Endothelial cell of umbilical vein (primary cell): ENCODE measurements at regions not wholly inside any gene's neighbourhood (a gene's known extent, or its start where the extent isn't known, plus 50 kb on each side); places are given as distances from the start of the nearest gene placed in this dataset.

Source experiments
- BruUV-seq: library from RNA; stranded (reverse); fragments of 400-500 nt; replicated peaks from 2 replicates; lab custom pipeline; 2021; lab: Mats Ljungman, UMichigan
- CTCF ChIA-PET: fragments of 300-600, 350-600 bp; sonication (Branson Sonifier 250); formaldehyde crosslinking; loops from one replicate; lab custom pipeline; 2021; ENCODE audit warnings: antibody characterized with exemption, inconsistent platforms; lab: Charles Lee
- POLR2A ChIA-PET: fragments of 300-600, 350-600 bp; sonication (Branson Sonifier 250); formaldehyde crosslinking; loops from one replicate; lab custom pipeline; 2021; ENCODE audit warnings: antibody characterized with exemption, inconsistent platforms; lab: Charles Lee
- DNase-seq: peaks from one replicate; pipeline ENCODE4 v3.0.0-alpha.2; 2011; ENCODE audit warnings: low read depth, low spot score
- FAIRE-seq: peaks from 2 replicates; lab custom pipeline; 2011; peaks lifted over from hg19 to GRCh38; lab: Jason Lieb, UNC
- H2AFZ ChIP-seq: 2 replicates; pipeline ENCODE4 v1.6.0; 2012; ENCODE audit warnings: low read depth, low read length, control low read depth, inconsistent platforms
- H3K27ac ChIP-seq: 2 replicates; pipeline ENCODE4 v1.5.1; 2011; ENCODE audit warnings: low read depth, mild to moderate bottlenecking, control low read depth, low read length, moderate library complexity; ENCODE audit not compliant: insufficient read depth
- H3K27me3 ChIP-seq, 2 experiments: 2 replicates each; pipeline versions ENCODE4 v1.6.0 to v1.6.1; 2011; ENCODE audit warnings: low read length in 2 of 2, mixed read lengths in 1 of 2; ENCODE audit not compliant: control insufficient read depth in 2 of 2, insufficient read depth in 2 of 2
- H3K36me3 ChIP-seq, 2 experiments: 2 replicates in 1 of 2; 3 replicates in 1 of 2; pipeline ENCODE4 v1.5.1; 2011; ENCODE audit warnings: low read length in 2 of 2, mild to moderate bottlenecking in 1 of 2, moderate library complexity in 1 of 2; ENCODE audit not compliant: control insufficient read depth in 2 of 2, insufficient read depth in 2 of 2; ENCODE audit errors: extremely low read depth in 1 of 2
- H3K4me1 ChIP-seq: 3 replicates; pipeline ENCODE4 v1.5.1; 2011; ENCODE audit warnings: mild to moderate bottlenecking, low read length; ENCODE audit not compliant: control insufficient read depth, insufficient read depth; ENCODE audit errors: extremely low read depth
- H3K4me2 ChIP-seq: 2 replicates; pipeline ENCODE4 v1.6.1; 2011; ENCODE audit warnings: low read length, control low read depth, mixed read lengths; ENCODE audit not compliant: insufficient read depth
- H3K4me3 ChIP-seq, 3 experiments: fragments of 200-600 bp in 1 of 3; sonication (generic), shearing (Covaris generic) in 1 of 3; replicated peaks in 1 of 3; 2 replicates each; pipeline ENCODE4 v1.5.1; 2011 to 2016; ENCODE audit warnings: control low read depth in 3 of 3, low read length in 3 of 3, mild to moderate bottlenecking in 2 of 3, inconsistent platforms in 1 of 3, low read depth in 1 of 3, moderate library complexity in 1 of 3; ENCODE audit not compliant: insufficient read depth in 1 of 3
- H3K79me2 ChIP-seq: 2 replicates; pipeline ENCODE4 v1.6.0; 2012; ENCODE audit warnings: low read length, inconsistent platforms; ENCODE audit not compliant: control insufficient read depth, insufficient read depth
- H3K9ac ChIP-seq: replicated peaks from 2 replicates; pipeline ENCODE3; 2011; ENCODE audit warnings: low read length, control low read depth; ENCODE audit not compliant: insufficient read depth; ENCODE audit errors: extremely low read depth
- H3K9me1 ChIP-seq: replicated peaks from 3 replicates; pipeline ENCODE4 v1.6.0; 2011; ENCODE audit warnings: mild to moderate bottlenecking, low read length; ENCODE audit not compliant: control insufficient read depth, insufficient read depth; ENCODE audit errors: extremely low read depth
- H3K9me3 ChIP-seq: replicated peaks from 2 replicates; pipeline ENCODE4 v1.5.1; 2012; ENCODE audit warnings: low read length, inconsistent platforms; ENCODE audit not compliant: control insufficient read depth, insufficient read depth
- H4K20me1 ChIP-seq: replicated peaks from 2 replicates; pipeline ENCODE3; 2011; ENCODE audit warnings: mild to moderate bottlenecking, low read length; ENCODE audit not compliant: control insufficient read depth, insufficient read depth; ENCODE audit errors: extremely low read depth
- EZH2 ChIP-seq: IDR thresholded peaks from 2 replicates; pipeline ENCODE4 v1.6.1; 2012; ENCODE audit warnings: borderline replicate concordance, low read depth, mild to moderate bottlenecking, moderate library complexity, low read length, inconsistent platforms; ENCODE audit not compliant: severe bottlenecking
- FOS ChIP-seq: IDR thresholded peaks from 2 replicates; pipeline ENCODE4 v1.6.1; 2011; ENCODE audit warnings: mild to moderate bottlenecking, low read length, moderate library complexity, borderline replicate concordance; ENCODE audit not compliant: insufficient read depth
- GATA2 ChIP-seq: IDR thresholded peaks from 2 replicates; pipeline ENCODE4 v1.7.0; 2011; ENCODE audit warnings: low read depth, mild to moderate bottlenecking, moderate library complexity, mixed read lengths, low read length; ENCODE audit not compliant: insufficient read length, insufficient read depth
- JUN ChIP-seq: IDR thresholded peaks from 2 replicates; pipeline ENCODE4 v1.6.1; 2011; ENCODE audit warnings: borderline replicate concordance, low read depth; ENCODE audit not compliant: insufficient read length, insufficient read depth
- MYC ChIP-seq: IDR thresholded peaks from one replicate; pipeline ENCODE4 v1.6.1; 2011; ENCODE audit warnings: mild to moderate bottlenecking, low read depth, low read length
- POLR2A ChIP-seq: IDR thresholded peaks from 2 replicates; pipeline ENCODE4 v1.6.1; 2012; ENCODE audit warnings: low read depth, mild to moderate bottlenecking, control low read depth, low read length
- POLR2AphosphoS5 ChIP-seq: IDR thresholded peaks from 2 replicates; pipeline ENCODE4 v1.6.1; 2012; ENCODE audit warnings: low read depth, mild to moderate bottlenecking, control low read depth, low read length, moderate library complexity; ENCODE audit not compliant: insufficient read depth
- dilution Hi-C: fragments of 300-500 bp; cut with MboI; formaldehyde crosslinking; loops from one replicate; pipeline ENCODE4 v1.15.0; 2019; ENCODE audit warnings: low sequenced_read_pairs; ENCODE audit not compliant: extremely low pct_ligation_motif_present
- intact Hi-C: fragments of 100-400 bp; cut with micrococcal nuclease; formaldehyde crosslinking; loops from one replicate; pipeline ENCODE4 v1.10.0; 2022
- TF ChIP-seq, protein P1 (sequence below), 2 donors: IDR thresholded peaks; 1 replicate in 1 of 2; 2 replicates in 1 of 2; pipeline ENCODE4 v1.5.1; 2011; ENCODE audit warnings: low read length in 2 of 2, mild to moderate bottlenecking in 2 of 2, moderate library complexity in 2 of 2, control low read depth in 1 of 2, inconsistent platforms in 1 of 2, low read depth in 1 of 2; ENCODE audit not compliant: insufficient read depth in 1 of 2; ENCODE audit errors: extremely low read depth in 1 of 2

DNA sequence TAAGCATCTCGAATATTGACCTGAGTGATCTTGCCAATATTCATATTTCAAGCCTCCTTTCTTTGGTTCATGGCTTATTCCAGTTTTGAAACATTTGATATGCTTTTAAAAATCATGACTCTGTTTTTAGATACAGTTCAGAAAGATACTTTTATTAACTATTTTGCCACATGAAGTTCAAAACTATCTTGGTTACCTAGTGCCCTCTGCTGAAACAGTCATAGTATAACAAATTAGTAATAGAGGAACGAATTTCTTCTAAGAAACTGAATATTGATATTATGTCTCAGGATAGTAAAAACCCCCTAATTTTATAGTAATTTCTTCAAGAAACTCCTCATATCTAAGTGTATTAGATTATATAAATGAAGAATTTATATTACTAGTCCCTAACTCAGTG is 52.6 kb upstream of the RC3H1 start:
- DNase-seq (peak; percentile 33), FAIRE-seq (peak; percentile 54)
- intact Hi-C loops, result loop anchor here (1.0 to 10.0 kb wide), 3 partner anchors 140 to 1329 kb away; no protein-coding TSS in a partner anchor
- no peaks in the 10 kb centered on the region for H3K9me3 ChIP-seq
- H4K20me1 ChIP-seq, result no peaks in the 10 kb centered on the region
- dilution Hi-C loops, result no loop called here
- H3K36me3 ChIP-seq, result no peaks in the 10 kb centered on the region
- ChIA-PET CTCF (interaction anchor here (0.9 to 1.5 kb wide), 2 partner anchors 143 to 654 kb away, joined by 3 read pairs; no protein-coding TSS in a partner anchor), POLR2A (no interaction called here)
- H3K9ac ChIP-seq, result no peak overlapping the region
- no peaks in the 10 kb centered on the region for H3K9me1 ChIP-seq
- no peak overlapping the region for H3K4me2 ChIP-seq
- H3K4me1 ChIP-seq, result no peaks in the 10 kb centered on the region
- no peak overlapping the region for H3K4me3 ChIP-seq
- H3K79me2 ChIP-seq, result no peaks in the 10 kb centered on the region
- no TSS peak for BruUV-seq
- peaks cover 2 to 3% of the 10 kb centered on the region in 2 experiments for H3K27me3 ChIP-seq
- H2AFZ ChIP-seq, result no peak overlapping the region
- TF ChIP-seq, protein P1, sequence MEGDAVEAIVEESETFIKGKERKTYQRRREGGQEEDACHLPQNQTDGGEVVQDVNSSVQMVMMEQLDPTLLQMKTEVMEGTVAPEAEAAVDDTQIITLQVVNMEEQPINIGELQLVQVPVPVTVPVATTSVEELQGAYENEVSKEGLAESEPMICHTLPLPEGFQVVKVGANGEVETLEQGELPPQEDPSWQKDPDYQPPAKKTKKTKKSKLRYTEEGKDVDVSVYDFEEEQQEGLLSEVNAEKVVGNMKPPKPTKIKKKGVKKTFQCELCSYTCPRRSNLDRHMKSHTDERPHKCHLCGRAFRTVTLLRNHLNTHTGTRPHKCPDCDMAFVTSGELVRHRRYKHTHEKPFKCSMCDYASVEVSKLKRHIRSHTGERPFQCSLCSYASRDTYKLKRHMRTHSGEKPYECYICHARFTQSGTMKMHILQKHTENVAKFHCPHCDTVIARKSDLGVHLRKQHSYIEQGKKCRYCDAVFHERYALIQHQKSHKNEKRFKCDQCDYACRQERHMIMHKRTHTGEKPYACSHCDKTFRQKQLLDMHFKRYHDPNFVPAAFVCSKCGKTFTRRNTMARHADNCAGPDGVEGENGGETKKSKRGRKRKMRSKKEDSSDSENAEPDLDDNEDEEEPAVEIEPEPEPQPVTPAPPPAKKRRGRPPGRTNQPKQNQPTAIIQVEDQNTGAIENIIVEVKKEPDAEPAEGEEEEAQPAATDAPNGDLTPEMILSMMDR (IDR thresholded peaks at IDR 0.05; ENCODE audit: extremely low read depth in 1 of 2, insufficient read depth in 1 of 2, low read depth in 1 of 2, low read length in 2 of 2), result peak; percentile 2 to 10
- no peak for TF ChIP-seq MYC
- no peak overlapping the region for H3K27ac ChIP-seq

DNA sequence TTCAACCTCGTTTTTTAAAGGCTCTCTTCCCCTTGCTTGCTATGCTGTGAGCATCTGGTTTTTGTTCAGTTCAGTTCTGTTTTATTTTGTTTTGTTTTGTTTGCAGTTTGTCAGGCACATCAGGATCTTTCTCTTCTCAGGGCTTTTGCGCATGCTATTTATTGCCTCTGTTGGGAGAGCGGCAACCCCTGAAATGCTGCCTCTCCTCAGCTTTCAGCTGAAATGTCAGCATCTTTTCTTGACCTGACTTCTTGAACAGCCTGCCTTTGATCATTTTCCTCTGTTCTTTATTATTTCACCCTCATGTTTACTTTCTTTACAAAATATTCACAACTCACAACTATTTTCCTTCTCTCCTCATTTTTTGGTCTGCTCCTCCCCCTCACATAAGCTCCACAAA is 50.4 kb upstream of the RC3H1 start:
- H3K27ac ChIP-seq, result no peak overlapping the region
- H3K36me3 ChIP-seq, result no peaks in the 10 kb centered on the region
- no peaks in the 10 kb centered on the region for H3K79me2 ChIP-seq
- no peak overlapping the region for H3K4me3 ChIP-seq
- H3K4me2 ChIP-seq, result no peak overlapping the region
- no peak overlapping the region for H2AFZ ChIP-seq
- FAIRE-seq (no peak), DNase-seq (no peak)
- H3K27me3 ChIP-seq, result peaks cover 0 to under 1% of the 10 kb centered on the region in 2 experiments
- H3K9me3 ChIP-seq, result no peaks in the 10 kb centered on the region
- POLR2A ChIA-PET, result no interaction called here
- no peaks in the 10 kb centered on the region for H4K20me1 ChIP-seq
- no peaks in the 10 kb centered on the region for H3K9me1 ChIP-seq
- intact Hi-C loops (loop anchor here (10.0 kb wide), 1 partner anchor 142 kb away; no protein-coding TSS in a partner anchor), dilution Hi-C loops (no loop called here)
- no peak overlapping the region for H3K9ac ChIP-seq
- no peaks in the 10 kb centered on the region for H3K4me1 ChIP-seq
- no TSS peak for BruUV-seq
- TF ChIP-seq, protein P1 (IDR thresholded peaks at IDR 0.05; ENCODE audit: extremely low read depth in 1 of 2, insufficient read depth in 1 of 2, low read depth in 1 of 2, low read length in 2 of 2), result no peak
- TF ChIP-seq GATA2 (no peak), MYC (no peak), POLR2AphosphoS5 (no peak), POLR2A (no peak), EZH2 (no peak), JUN (no peak), FOS (no peak)
- CTCF ChIA-PET, result no interaction called here
